GM19438 (cell line): ENCODE measurements at regions not wholly inside any gene's neighbourhood (a gene's known extent, or its start where the extent isn't known, plus 50 kb on each side); places are given as distances from the start of the nearest gene placed in this dataset.
A peak's percentile ranks its signal among the peaks of the same experiment; 100 is the strongest.

Source experiments
- ATAC-seq: cut with Tn5 transposase; IDR thresholded peaks from one replicate; pipeline ENCODE4 v1.9.1; 2021; ENCODE audit warnings: low read depth; ENCODE audit not compliant: unreplicated experiment

DNA sequence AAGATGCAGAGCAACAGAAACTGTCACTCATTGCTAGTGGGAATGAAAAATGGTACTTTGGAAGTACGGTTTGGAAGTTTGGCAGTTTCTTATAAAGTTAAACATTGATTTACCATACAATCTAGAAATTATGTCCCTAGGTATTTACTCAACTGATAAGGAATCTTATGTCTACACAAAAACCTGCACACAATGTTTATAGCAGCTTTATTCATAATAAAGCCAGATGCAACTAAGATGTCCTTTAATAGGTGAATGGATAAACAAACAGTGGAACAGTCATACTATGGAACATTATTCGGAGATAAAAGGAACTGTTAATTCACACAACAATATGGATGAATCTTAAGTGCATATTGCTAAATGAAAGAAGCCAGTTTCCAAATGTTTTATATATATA, 96.2 kb upstream of the SIRPA start:
- no peak for ATAC-seq

GRCh38 chr20:1793821-1794220, 101.4 kb upstream of the SIRPA start:
- ATAC-seq: no peak

DNA sequence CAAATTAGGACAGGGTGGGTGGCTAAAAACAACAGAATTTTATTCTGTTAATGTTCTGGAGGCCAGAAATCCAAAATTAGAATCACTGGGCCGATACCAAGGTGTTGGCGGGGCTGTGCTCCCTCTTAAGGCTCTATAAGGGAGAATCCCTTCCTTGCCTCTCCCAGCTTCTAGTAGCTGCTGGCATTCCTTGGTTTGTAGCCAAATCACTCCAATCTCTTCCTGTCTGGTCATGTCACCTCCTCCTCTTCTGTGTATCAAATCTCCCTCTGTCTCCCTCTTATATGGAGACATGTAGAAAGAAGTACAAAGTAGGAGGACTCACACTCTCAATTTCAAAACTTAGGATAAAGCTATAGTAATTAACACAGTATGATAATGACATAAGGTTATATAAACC, 102.9 kb upstream of the SIRPA start:
- no peak for ATAC-seq

DNA sequence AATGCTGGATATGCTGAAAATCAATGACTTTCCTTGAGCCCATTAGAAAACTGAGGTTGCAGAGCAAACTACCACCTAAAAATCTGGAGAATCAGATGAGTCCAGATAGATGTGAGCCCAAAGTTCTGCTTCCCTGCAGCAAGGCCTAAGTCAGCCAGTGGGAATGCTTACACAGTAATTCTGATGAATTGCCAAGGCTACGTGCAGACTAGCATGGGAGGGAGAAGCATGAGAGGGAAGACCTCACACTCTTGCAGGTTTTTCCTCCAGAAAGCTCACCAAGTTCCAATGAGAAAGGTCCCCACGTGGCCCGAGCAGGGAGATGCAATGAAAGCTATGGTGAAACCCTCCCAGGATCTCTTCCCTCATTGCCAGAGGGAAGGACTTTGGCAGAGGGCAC, 104.8 kb upstream of the SIRPA start:
- no peak for ATAC-seq

DNA sequence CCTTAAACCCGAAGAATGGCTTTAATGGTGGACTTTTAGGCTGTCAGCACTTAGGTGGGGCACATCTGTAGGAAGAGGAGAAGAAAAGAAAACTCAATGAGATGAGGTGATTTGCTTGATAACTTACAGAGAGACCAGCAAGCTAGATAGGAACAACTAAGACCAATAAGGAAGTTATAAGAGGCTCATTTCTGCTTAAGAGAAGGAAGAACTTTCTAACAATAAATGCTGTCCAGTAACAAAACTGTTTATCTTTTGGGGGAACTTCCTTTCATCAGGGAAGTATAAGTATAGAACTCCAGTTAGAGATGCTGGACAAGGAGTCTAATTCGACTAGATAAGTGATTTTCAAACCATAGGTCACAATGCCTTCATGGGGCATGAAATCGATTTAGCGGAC, 107.2 kb upstream of the SIRPA start:
- ATAC-seq: no peak

DNA sequence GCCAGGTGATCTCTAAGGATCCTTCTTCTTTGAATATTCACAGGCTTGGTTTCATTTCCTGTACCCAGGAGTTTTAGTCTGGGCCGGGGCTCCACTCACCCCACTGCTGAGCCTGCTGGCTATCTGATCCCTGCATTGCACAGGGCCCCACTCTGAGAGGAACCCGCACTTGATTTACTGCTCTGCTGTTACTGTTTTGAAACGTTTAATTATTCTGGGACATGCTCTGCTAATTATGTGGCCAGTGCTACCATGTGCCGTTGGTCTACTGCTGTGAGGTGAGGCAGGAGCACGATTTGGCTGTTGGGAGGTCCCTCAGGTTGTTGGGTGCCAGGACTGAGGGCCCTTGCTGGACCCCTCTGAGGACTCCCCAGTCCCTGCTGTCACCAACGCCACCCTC, 108.7 kb upstream of the SIRPA start:
- no peak for ATAC-seq

DNA sequence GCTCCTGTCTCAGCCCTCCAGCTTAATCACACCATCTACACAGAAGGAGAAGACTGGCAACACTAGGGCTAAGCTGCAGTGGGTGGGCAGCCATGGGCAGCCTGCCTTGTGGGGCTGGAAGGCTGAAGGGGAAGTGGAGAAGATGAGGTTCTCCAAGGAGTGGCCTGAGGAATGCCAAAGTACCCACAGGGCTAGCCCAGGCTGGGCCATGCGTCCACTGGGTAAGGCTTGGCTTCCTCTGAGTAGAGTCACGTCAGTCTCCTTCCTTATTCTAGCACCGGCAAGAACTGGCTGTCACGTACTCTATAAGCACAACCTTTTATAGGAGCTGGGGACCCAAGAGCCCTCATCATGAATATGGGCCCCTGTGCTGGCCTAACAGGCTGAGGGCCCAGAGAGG, 110.6 kb upstream of the SIRPA start:
- no peak for ATAC-seq

DNA sequence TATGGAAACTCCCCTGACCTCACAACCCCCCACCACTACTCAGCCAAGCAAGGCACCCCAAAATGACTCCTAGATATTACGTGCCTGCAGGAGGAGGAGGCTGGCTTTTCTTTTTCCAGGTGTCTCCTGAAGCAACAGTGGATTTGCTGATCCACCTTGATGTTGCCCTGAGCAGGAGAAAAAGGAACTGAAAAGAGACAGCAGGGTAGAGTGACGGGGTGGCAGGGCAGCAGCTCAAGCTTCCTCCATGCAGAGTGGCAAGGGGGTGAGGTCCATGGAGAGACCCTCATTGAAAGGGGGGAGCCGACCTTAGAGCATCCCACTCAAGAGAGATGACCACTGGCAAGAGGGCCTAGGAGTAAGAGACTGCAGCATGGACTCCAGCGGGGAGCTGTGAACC, 112.0 kb upstream of the SIRPA start:
- ATAC-seq: no peak

DNA sequence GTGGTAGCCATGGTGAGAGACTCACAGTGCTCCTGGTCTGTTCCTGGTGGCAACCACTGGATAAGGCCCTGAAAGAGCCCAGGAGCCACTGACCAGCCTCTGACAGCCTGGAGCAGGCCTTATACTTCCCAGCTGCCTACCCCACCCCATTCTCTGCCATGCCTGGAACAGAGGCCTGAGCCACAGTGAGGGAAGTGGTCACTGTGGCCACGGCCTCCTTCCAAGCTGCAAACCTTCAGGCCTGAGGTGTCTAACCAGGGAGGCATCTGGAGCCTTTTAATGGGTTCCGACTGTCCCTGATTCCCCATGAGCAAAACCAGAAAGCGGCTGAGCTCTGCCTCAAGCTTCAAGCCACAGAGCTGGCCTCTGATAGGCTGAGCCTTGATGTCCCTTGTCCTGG, 113.0 kb upstream of the SIRPA start:
- ATAC-seq: no peak

GRCh38 chr20:1779567-1779966, 115.6 kb upstream of the SIRPA start:
- no peak for ATAC-seq

DNA sequence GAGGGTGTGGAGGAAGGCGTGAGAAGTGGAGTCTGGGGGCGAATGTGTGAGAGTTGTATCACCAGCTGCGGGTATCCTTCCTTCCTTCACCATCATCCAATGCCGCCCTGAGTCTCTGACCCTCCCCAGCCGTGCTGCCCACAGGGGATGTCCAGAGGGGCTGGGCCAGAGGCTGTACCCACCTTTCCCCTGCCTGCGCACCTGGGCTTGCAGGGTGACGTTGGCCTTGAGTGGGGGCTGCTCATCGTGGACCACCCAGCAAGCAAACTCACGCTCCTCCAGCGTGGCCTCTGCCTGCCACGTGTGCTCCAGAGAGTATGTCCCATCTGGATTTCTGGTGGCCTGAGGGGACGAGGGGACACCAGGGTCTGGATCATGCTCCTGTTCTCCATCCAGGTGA, 116.9 kb upstream of the SIRPA start:
- ATAC-seq: no peak

- peak; percentile 24 for ATAC-seq
Measured at GRCh38 chr20:1777476-1777820, 117.8 kb upstream of the SIRPA start.

GRCh38 chr20:1776681-1777475, 118.3 kb upstream of the SIRPA start:
- ATAC-seq: peak; percentile 89

- ATAC-seq: no peak
Measured at GRCh38 chr20:1775117-1775516, 117.5 kb upstream of the SIRPG start.

DNA sequence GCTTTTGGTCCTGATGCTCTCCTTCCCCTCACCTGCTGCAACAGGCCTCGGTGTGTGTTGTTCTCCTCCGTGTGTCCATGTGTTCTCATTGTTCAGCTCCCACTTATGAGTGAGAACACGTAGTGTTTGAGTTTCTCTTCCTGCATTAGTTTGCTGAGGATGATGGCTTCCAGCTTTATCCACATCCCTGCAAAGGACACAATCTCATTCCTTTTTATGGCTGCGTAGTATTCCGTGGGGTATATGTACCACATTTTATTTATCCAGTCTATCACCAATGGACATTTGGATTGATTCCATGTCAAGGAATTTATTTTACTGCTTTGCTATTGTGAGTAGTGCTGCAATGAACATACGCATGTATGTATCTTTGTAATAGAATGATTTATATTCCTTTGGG, 116.9 kb upstream of the SIRPG start:
- no peak for ATAC-seq

- no peak for ATAC-seq
Measured at GRCh38 chr20:1773816-1774215, 116.2 kb upstream of the SIRPG start.

- no peak for ATAC-seq
Measured at GRCh38 chr20:1769491-1769890, 111.9 kb upstream of the SIRPG start.

DNA sequence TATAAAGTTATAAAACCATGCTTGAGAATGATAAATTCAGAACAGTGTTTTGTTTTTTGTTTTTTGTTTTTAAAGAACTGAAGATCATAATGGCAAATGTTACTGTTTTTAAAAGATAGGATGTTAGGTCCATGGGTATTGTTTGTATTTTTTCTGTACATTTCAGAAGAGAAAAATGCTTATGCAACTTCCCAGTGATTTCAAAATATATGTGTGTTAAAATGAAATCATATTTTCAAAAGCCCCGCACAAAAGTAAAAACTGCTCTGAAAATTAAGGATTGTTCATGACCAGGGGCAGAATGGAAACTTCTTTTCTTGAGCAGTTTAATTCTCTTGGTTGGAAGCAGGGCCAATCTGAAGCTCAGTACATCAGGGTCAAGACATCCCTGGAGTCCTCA, 109.2 kb upstream of the SIRPG start:
- no peak for ATAC-seq

GRCh38 chr20:1764136-1765033, 106.8 kb upstream of the SIRPG start:
- peak; percentile 96 for ATAC-seq

DNA sequence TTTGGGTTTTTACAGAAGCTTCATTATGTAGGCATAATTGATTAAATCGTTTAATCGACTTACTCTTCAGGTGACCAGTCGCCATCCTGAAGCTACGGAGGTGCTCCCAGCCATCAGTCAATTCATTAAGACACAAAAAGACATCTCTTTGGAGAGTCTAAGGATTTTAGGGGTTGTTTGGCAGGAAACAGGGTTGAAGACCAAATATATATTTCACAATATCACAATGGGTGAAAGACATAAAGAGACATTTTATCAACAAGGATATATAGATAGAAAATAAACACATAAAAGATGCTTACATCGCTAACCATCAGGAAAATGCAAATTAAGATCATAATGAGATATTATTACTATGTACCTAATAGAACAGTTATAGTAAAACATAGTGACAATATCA, 104.0 kb upstream of the SIRPG start:
- no peak for ATAC-seq

- no peak for ATAC-seq
Measured at GRCh38 chr20:1761116-1761515, 103.5 kb upstream of the SIRPG start.

DNA sequence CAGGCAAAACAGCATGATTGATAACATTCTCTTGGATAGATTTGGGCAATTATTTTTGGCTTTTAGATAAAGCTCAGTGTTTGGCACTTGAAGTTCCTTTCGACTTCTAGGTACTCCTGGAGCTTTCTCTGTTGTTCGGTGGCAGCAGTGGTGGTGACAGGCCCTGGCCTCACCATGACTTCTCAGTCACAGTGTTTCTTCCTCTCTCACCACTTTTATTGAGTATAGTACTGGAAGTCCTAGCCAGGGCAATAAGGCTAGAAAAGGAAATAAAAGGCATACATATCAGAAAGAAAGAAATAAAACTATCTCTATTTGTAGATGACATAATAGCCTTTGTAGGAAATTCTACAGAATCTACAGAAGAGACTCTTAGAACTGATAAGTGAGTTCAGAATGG, 101.2 kb upstream of the SIRPG start:
- ATAC-seq: no peak
